ENCODE measurements at regions not wholly inside any gene's neighbourhood (a gene's known extent, or its start where the extent isn't known, plus 50 kb on each side); places are given as distances from the start of the nearest gene placed in this dataset.

GRCh38 chr1:82160903-82161302, 360.2 kb downstream of the ADGRL2 start:
- TF ChIP-seq CTCF (IDR thresholded peaks at IDR 0.05), result no peak

GRCh38 chr1:82160036-82160435, 359.3 kb downstream of the ADGRL2 start:
- no peak for TF ChIP-seq CTCF (IDR thresholded peaks at IDR 0.05)

GRCh38 chr1:82158981-82159380, 358.2 kb downstream of the ADGRL2 start:
- no peak for TF ChIP-seq CTCF (IDR thresholded peaks at IDR 0.05)

- TF ChIP-seq CTCF (IDR thresholded peaks at IDR 0.05), result no peak
Observed at GRCh38 chr1:82154219-82154970, 353.7 kb downstream of the ADGRL2 start.

- no peak for TF ChIP-seq CTCF (IDR thresholded peaks at IDR 0.05)
Observed at GRCh38 chr1:82153752-82154151, 353.0 kb downstream of the ADGRL2 start.

- no peak for TF ChIP-seq CTCF (IDR thresholded peaks at IDR 0.05)
Observed at GRCh38 chr1:82153272-82153629, 352.5 kb downstream of the ADGRL2 start.

- TF ChIP-seq CTCF (IDR thresholded peaks at IDR 0.05), result no peak
Observed at GRCh38 chr1:82152356-82153271, 351.9 kb downstream of the ADGRL2 start.
